Endothelial cell of umbilical vein (primary cell): ENCODE measurements at regions not wholly inside any gene's neighbourhood (a gene's known extent, or its start where the extent isn't known, plus 50 kb on each side); places are given as distances from the start of the nearest gene placed in this dataset.

ENCODE experiments used
- BruUV-seq: library from RNA; stranded (reverse); fragments of 400-500 nt; replicated peaks from 2 replicates; lab custom pipeline; 2021; lab: Mats Ljungman, UMichigan
- CTCF ChIA-PET: fragments of 300-600, 350-600 bp; sonication (Branson Sonifier 250); formaldehyde crosslinking; loops from one replicate; lab custom pipeline; 2021; ENCODE audit warnings: antibody characterized with exemption, inconsistent platforms; lab: Charles Lee
- POLR2A ChIA-PET: fragments of 300-600, 350-600 bp; sonication (Branson Sonifier 250); formaldehyde crosslinking; loops from one replicate; lab custom pipeline; 2021; ENCODE audit warnings: antibody characterized with exemption, inconsistent platforms; lab: Charles Lee
- DNase-seq: peaks from one replicate; pipeline ENCODE4 v3.0.0-alpha.2; 2011; ENCODE audit warnings: low read depth, low spot score
- FAIRE-seq: peaks from 2 replicates; lab custom pipeline; 2011; peaks lifted over from hg19 to GRCh38; lab: Jason Lieb, UNC
- H2AFZ ChIP-seq: 2 replicates; pipeline ENCODE4 v1.6.0; 2012; ENCODE audit warnings: low read depth, low read length, control low read depth, inconsistent platforms
- H3K27ac ChIP-seq: 2 replicates; pipeline ENCODE4 v1.5.1; 2011; ENCODE audit warnings: low read depth, mild to moderate bottlenecking, control low read depth, low read length, moderate library complexity; ENCODE audit not compliant: insufficient read depth
- H3K27me3 ChIP-seq, 2 experiments: 2 replicates each; pipeline versions ENCODE4 v1.6.0 to v1.6.1; 2011; ENCODE audit warnings: low read length in 2 of 2, mixed read lengths in 1 of 2; ENCODE audit not compliant: control insufficient read depth in 2 of 2, insufficient read depth in 2 of 2
- H3K36me3 ChIP-seq, 2 experiments: 2 replicates in 1 of 2; 3 replicates in 1 of 2; pipeline ENCODE4 v1.5.1; 2011; ENCODE audit warnings: low read length in 2 of 2, mild to moderate bottlenecking in 1 of 2, moderate library complexity in 1 of 2; ENCODE audit not compliant: control insufficient read depth in 2 of 2, insufficient read depth in 2 of 2; ENCODE audit errors: extremely low read depth in 1 of 2
- H3K4me1 ChIP-seq: 3 replicates; pipeline ENCODE4 v1.5.1; 2011; ENCODE audit warnings: mild to moderate bottlenecking, low read length; ENCODE audit not compliant: control insufficient read depth, insufficient read depth; ENCODE audit errors: extremely low read depth
- H3K4me2 ChIP-seq: 2 replicates; pipeline ENCODE4 v1.6.1; 2011; ENCODE audit warnings: low read length, control low read depth, mixed read lengths; ENCODE audit not compliant: insufficient read depth
- H3K4me3 ChIP-seq, 3 experiments: fragments of 200-600 bp in 1 of 3; sonication (generic), shearing (Covaris generic) in 1 of 3; replicated peaks in 1 of 3; 2 replicates each; pipeline ENCODE4 v1.5.1; 2011 to 2016; ENCODE audit warnings: control low read depth in 3 of 3, low read length in 3 of 3, mild to moderate bottlenecking in 2 of 3, inconsistent platforms in 1 of 3, low read depth in 1 of 3, moderate library complexity in 1 of 3; ENCODE audit not compliant: insufficient read depth in 1 of 3
- H3K79me2 ChIP-seq: 2 replicates; pipeline ENCODE4 v1.6.0; 2012; ENCODE audit warnings: low read length, inconsistent platforms; ENCODE audit not compliant: control insufficient read depth, insufficient read depth
- H3K9ac ChIP-seq: replicated peaks from 2 replicates; pipeline ENCODE3; 2011; ENCODE audit warnings: low read length, control low read depth; ENCODE audit not compliant: insufficient read depth; ENCODE audit errors: extremely low read depth
- H3K9me1 ChIP-seq: replicated peaks from 3 replicates; pipeline ENCODE4 v1.6.0; 2011; ENCODE audit warnings: mild to moderate bottlenecking, low read length; ENCODE audit not compliant: control insufficient read depth, insufficient read depth; ENCODE audit errors: extremely low read depth
- H3K9me3 ChIP-seq: replicated peaks from 2 replicates; pipeline ENCODE4 v1.5.1; 2012; ENCODE audit warnings: low read length, inconsistent platforms; ENCODE audit not compliant: control insufficient read depth, insufficient read depth
- H4K20me1 ChIP-seq: replicated peaks from 2 replicates; pipeline ENCODE3; 2011; ENCODE audit warnings: mild to moderate bottlenecking, low read length; ENCODE audit not compliant: control insufficient read depth, insufficient read depth; ENCODE audit errors: extremely low read depth
- CTCF ChIP-seq, 2 donors: IDR thresholded peaks; 1 replicate in 1 of 2; 2 replicates in 1 of 2; pipeline ENCODE4 v1.5.1; 2011; ENCODE audit warnings: low read length in 2 of 2, mild to moderate bottlenecking in 2 of 2, moderate library complexity in 2 of 2, control low read depth in 1 of 2, inconsistent platforms in 1 of 2, low read depth in 1 of 2; ENCODE audit not compliant: insufficient read depth in 1 of 2; ENCODE audit errors: extremely low read depth in 1 of 2
- EZH2 ChIP-seq: IDR thresholded peaks from 2 replicates; pipeline ENCODE4 v1.6.1; 2012; ENCODE audit warnings: borderline replicate concordance, low read depth, mild to moderate bottlenecking, moderate library complexity, low read length, inconsistent platforms; ENCODE audit not compliant: severe bottlenecking
- FOS ChIP-seq: IDR thresholded peaks from 2 replicates; pipeline ENCODE4 v1.6.1; 2011; ENCODE audit warnings: mild to moderate bottlenecking, low read length, moderate library complexity, borderline replicate concordance; ENCODE audit not compliant: insufficient read depth
- GATA2 ChIP-seq: IDR thresholded peaks from 2 replicates; pipeline ENCODE4 v1.7.0; 2011; ENCODE audit warnings: low read depth, mild to moderate bottlenecking, moderate library complexity, mixed read lengths, low read length; ENCODE audit not compliant: insufficient read length, insufficient read depth
- JUN ChIP-seq: IDR thresholded peaks from 2 replicates; pipeline ENCODE4 v1.6.1; 2011; ENCODE audit warnings: borderline replicate concordance, low read depth; ENCODE audit not compliant: insufficient read length, insufficient read depth
- MAX ChIP-seq: IDR thresholded peaks from 2 replicates; pipeline ENCODE4 v1.6.1; 2011; ENCODE audit not compliant: insufficient read depth, insufficient read length
- MYC ChIP-seq: IDR thresholded peaks from one replicate; pipeline ENCODE4 v1.6.1; 2011; ENCODE audit warnings: mild to moderate bottlenecking, low read depth, low read length
- POLR2A ChIP-seq: IDR thresholded peaks from 2 replicates; pipeline ENCODE4 v1.6.1; 2012; ENCODE audit warnings: low read depth, mild to moderate bottlenecking, control low read depth, low read length
- POLR2AphosphoS5 ChIP-seq: IDR thresholded peaks from 2 replicates; pipeline ENCODE4 v1.6.1; 2012; ENCODE audit warnings: low read depth, mild to moderate bottlenecking, control low read depth, low read length, moderate library complexity; ENCODE audit not compliant: insufficient read depth
- dilution Hi-C: fragments of 300-500 bp; cut with MboI; formaldehyde crosslinking; loops from one replicate; pipeline ENCODE4 v1.15.0; 2019; ENCODE audit warnings: low sequenced_read_pairs; ENCODE audit not compliant: extremely low pct_ligation_motif_present
- intact Hi-C: fragments of 100-400 bp; cut with micrococcal nuclease; formaldehyde crosslinking; loops from one replicate; pipeline ENCODE4 v1.10.0; 2022

- intact Hi-C loops, result no loop called here
- no peaks in the 10 kb centered on the region for H3K27me3 ChIP-seq
- BruUV-seq, result no TSS peak
- POLR2A ChIA-PET, result no interaction called here
- no peaks in the 10 kb centered on the region for H3K36me3 ChIP-seq
- no peak for FAIRE-seq
- no peaks in the 10 kb centered on the region for H4K20me1 ChIP-seq
- H2AFZ ChIP-seq, result no peak overlapping the region
- H3K9me1 ChIP-seq, result no peaks in the 10 kb centered on the region
- H3K4me2 ChIP-seq, result no peak overlapping the region
- no peak for DNase-seq
- no peaks in the 10 kb centered on the region for H3K4me1 ChIP-seq
- no peak overlapping the region for H3K27ac ChIP-seq
- CTCF ChIA-PET, result no interaction called here
- no peak overlapping the region for H3K4me3 ChIP-seq
- TF ChIP-seq MAX (no peak), JUN (no peak), GATA2 (no peak), EZH2 (no peak), FOS (no peak), POLR2A (no peak), CTCF (IDR thresholded peaks at IDR 0.05; ENCODE audit: extremely low read depth in 1 of 2, insufficient read depth in 1 of 2, low read depth in 1 of 2, low read length in 2 of 2) (no peak), MYC (no peak), POLR2AphosphoS5 (no peak)
- H3K9ac ChIP-seq, result no peak overlapping the region
- H3K9me3 ChIP-seq, result peaks cover 14% of the 10 kb centered on the region
- dilution Hi-C loops, result no loop called here
- no peaks in the 10 kb centered on the region for H3K79me2 ChIP-seq
Observed at GRCh38 chr22:48333816-48334735, 1493.6 kb downstream of the BRD1 start.
